H1 (cell line): ENCODE measurements at regions not wholly inside any gene's neighbourhood (a gene's known extent, or its start where the extent isn't known, plus 50 kb on each side); places are given as distances from the start of the nearest gene placed in this dataset.

Experiments used
- CHD1 ChIP-seq: IDR thresholded peaks from 2 replicates; pipeline ENCODE4 v1.6.1; 2012; ENCODE audit warnings: low read depth, low read length, improper control_type of control experiment
- CHD7 ChIP-seq: fragments of 300-600 bp; sonication (generic); IDR thresholded peaks from 2 replicates; pipeline ENCODE4 v1.7.1; 2012; ENCODE audit warnings: low read length, moderate library complexity, mild to moderate bottlenecking, inconsistent platforms; ENCODE audit not compliant: insufficient replicate concordance
- HDAC6 ChIP-seq: IDR thresholded peaks from one replicate; pipeline ENCODE4 v1.7.1; 2012; ENCODE audit warnings: low read depth, mild to moderate bottlenecking, inconsistent platforms, low read length, moderate library complexity
- TAF7 ChIP-seq: optimal IDR thresholded peaks from 2 replicates; pipeline ENCODE3; 2011; ENCODE audit warnings: low read depth, mild to moderate bottlenecking, inconsistent platforms, low read length, moderate library complexity, borderline replicate concordance
- ZNF274 ChIP-seq: IDR thresholded peaks from 2 replicates; pipeline ENCODE4 v1.7.0; 2012; ENCODE audit warnings: low read length, borderline replicate concordance; ENCODE audit errors: extremely low read depth

GRCh38 chr18:2293109-2293839 lies 278.0 kb downstream of the METTL4 start (continued):
- TF ChIP-seq CHD7 (no peak), TAF7 (no peak), ZNF274 (no peak), CHD1 (no peak), HDAC6 (no peak)
